Neuronal stem cell (in vitro differentiated cells): ENCODE measurements at regions not wholly inside any gene's neighbourhood (a gene's known extent, or its start where the extent isn't known, plus 50 kb on each side); places are given as distances from the start of the nearest gene placed in this dataset.
A peak's percentile ranks its signal among the peaks of the same experiment; 100 is the strongest.

Source experiments
- DNase-seq: peaks from one replicate; pipeline ENCODE4 v3.0.0-alpha.2; 2013; ENCODE audit warnings: low spot score
- H2AFZ ChIP-seq: one replicate; pipeline ENCODE4 v1.6.1; 2013; ENCODE audit warnings: mild to moderate bottlenecking, low read length, inconsistent platforms
- H2AK5ac ChIP-seq: 2 replicates; pipeline ENCODE4 v1.6.1; 2013; ENCODE audit warnings: low read depth, mild to moderate bottlenecking, inconsistent platforms, low read length, moderate library complexity, mixed read lengths
- H2BK120ac ChIP-seq: 2 replicates; pipeline ENCODE4 v1.6.1; 2013; ENCODE audit warnings: low read depth, mild to moderate bottlenecking, inconsistent platforms, low read length, moderate library complexity, mixed read lengths
- H2BK12ac ChIP-seq: one replicate; pipeline ENCODE4 v1.6.1; 2013; ENCODE audit warnings: low read length, inconsistent platforms
- H2BK15ac ChIP-seq: 2 replicates; pipeline ENCODE4 v1.6.1; 2013; ENCODE audit warnings: mild to moderate bottlenecking, low read length, inconsistent platforms, mixed read lengths
- H2BK5ac ChIP-seq: one replicate; pipeline ENCODE4 v1.6.1; 2013; ENCODE audit warnings: inconsistent platforms, mild to moderate bottlenecking, low read length, moderate library complexity
- H3K14ac ChIP-seq: one replicate; pipeline ENCODE4 v1.6.1; 2013; ENCODE audit warnings: low read length, inconsistent platforms
- H3K18ac ChIP-seq: 2 replicates; pipeline ENCODE4 v1.6.1; 2013; ENCODE audit warnings: low read length, inconsistent platforms
- H3K23ac ChIP-seq: 2 replicates; pipeline ENCODE4 v1.6.1; 2013; ENCODE audit warnings: low read depth, mild to moderate bottlenecking, mixed read lengths, low read length, inconsistent platforms; ENCODE audit not compliant: poor library complexity
- H3K27ac ChIP-seq: replicated peaks from 3 replicates; pipeline ENCODE4 v1.5.1; 2013; ENCODE audit warnings: low read length, inconsistent platforms
- H3K27me3 ChIP-seq, 3 experiments: 2 replicates each; pipeline ENCODE4 v1.6.1; 2013; ENCODE audit warnings: low read length in 3 of 3, mild to moderate bottlenecking in 2 of 3, inconsistent platforms in 1 of 3, low read depth in 1 of 3, mixed read lengths in 1 of 3, moderate library complexity in 1 of 3; ENCODE audit not compliant: control insufficient read depth in 3 of 3, insufficient read depth in 3 of 3
- H3K36me3 ChIP-seq, 2 donors: replicated peaks in 1 of 2; 2 replicates each; pipeline ENCODE4 v1.6.1; 2013; ENCODE audit warnings: low read length in 2 of 2; ENCODE audit not compliant: control insufficient read depth in 2 of 2, insufficient read depth in 2 of 2
- H3K4ac ChIP-seq: 2 replicates; pipeline ENCODE4 v1.6.1; 2013; ENCODE audit warnings: inconsistent platforms, mild to moderate bottlenecking, low read length, moderate library complexity
- H3K4me1 ChIP-seq, 2 donors: 1 replicate in 1 of 2; 2 replicates in 1 of 2; pipeline ENCODE4 v1.6.1; 2013; ENCODE audit warnings: low read length in 2 of 2, low read depth in 1 of 2; ENCODE audit not compliant: control insufficient read depth in 2 of 2, insufficient read depth in 1 of 2
- H3K4me2 ChIP-seq: one replicate; pipeline ENCODE4 v1.6.1; 2013; ENCODE audit warnings: mild to moderate bottlenecking, low read length, inconsistent platforms; ENCODE audit not compliant: insufficient read depth, poor library complexity, severe bottlenecking
- H3K4me3 ChIP-seq, 2 donors: 2 replicates each; pipeline ENCODE4 v1.5.1; 2013; ENCODE audit warnings: low read length in 2 of 2, mild to moderate bottlenecking in 2 of 2, inconsistent platforms in 1 of 2, moderate library complexity in 1 of 2
- H3K79me1 ChIP-seq: one replicate; pipeline ENCODE4 v1.6.1; 2013; ENCODE audit warnings: low read depth, mild to moderate bottlenecking, inconsistent platforms, low read length, moderate library complexity
- H3K9ac ChIP-seq: one replicate; pipeline ENCODE4 v1.6.1; 2013; ENCODE audit warnings: mild to moderate bottlenecking, low read depth, low read length, inconsistent platforms; ENCODE audit not compliant: poor library complexity
- H3K9me3 ChIP-seq, 2 donors: replicated peaks in 1 of 2; 2 replicates each; pipeline versions ENCODE3 to v1.6.1; 2013; ENCODE audit warnings: low read length in 2 of 2, mild to moderate bottlenecking in 2 of 2, inconsistent platforms in 1 of 2, low read depth in 1 of 2, mixed read lengths in 1 of 2, moderate library complexity in 1 of 2; ENCODE audit not compliant: control insufficient read depth in 2 of 2, insufficient read depth in 1 of 2
- H4K8ac ChIP-seq: one replicate; pipeline ENCODE4 v1.6.1; 2013; ENCODE audit warnings: low read depth, mild to moderate bottlenecking, inconsistent platforms, low read length, moderate library complexity
- H4K91ac ChIP-seq: one replicate; pipeline ENCODE4 v1.6.1; 2013; ENCODE audit warnings: low read length, low read depth, mild to moderate bottlenecking, inconsistent platforms; ENCODE audit not compliant: poor library complexity
- WGBS, 2 donors: extraction: QIAGEN DNeasy Blood & Tissue Kit; methylation state at CpG; one replicate each; pipeline ENCODE4 v1.1.7; 2013; ENCODE audit warnings: missing lambda C conversion rate in 2 of 2, mixed read lengths in 1 of 2; ENCODE audit not compliant: insufficient read length in 2 of 2, insufficient replicate concordance in 1 of 2; ENCODE audit errors: extremely low coverage in 2 of 2; 5-methylcytosine and 5-hydroxymethylcytosine counted together

DNA sequence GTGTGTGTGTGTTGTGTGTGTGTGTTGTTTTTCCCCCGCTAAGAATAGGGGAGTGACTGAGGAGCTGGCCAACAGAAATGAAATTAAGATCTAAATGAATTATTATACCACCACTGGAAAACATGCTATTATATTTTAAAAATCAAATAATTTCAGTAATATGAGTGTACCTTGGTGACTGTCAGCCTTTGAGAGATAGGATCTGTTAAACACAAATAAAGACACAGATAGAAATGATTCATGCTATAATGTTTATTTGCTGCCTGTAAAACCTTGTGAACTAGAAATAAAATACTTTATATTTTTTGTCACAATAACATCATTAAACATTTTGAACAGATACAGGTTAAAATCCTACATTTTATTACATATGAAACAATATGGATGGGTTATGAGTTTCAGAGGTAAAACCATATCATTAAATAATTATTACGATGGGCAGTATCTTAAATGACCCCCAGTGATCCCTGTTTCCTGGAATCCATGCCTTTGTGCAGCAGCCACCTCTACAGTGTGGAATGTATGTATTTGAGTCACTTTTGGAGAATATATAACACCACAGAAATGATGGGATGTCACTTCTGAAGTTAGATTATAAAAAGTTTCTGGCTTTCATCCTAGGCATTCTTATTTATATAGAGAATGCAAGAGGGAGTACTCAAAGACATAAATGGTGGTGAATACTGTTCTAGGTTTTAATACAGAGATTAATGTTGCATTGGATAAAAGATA, 617.2 kb downstream of the CDH18 start:
- Histone ChIP-seq H3K4me1 (peaks cover 4 to 7% of the 10 kb centered on the region in 2 donors), H3K27me3 (no peaks in the 10 kb centered on the region), H4K8ac (no peak overlapping the region), H3K9me3 (no peaks in the 10 kb centered on the region), H2BK12ac (no peak overlapping the region), H3K4me2 (no peak overlapping the region), H3K9ac (no peak overlapping the region), H4K91ac (no peak overlapping the region), H3K27ac (no peak overlapping the region), H3K14ac (no peak overlapping the region), H2BK120ac (no peak overlapping the region), H2BK15ac (no peak overlapping the region), H2AFZ (peak overlapping the region; percentile 22), H3K23ac (no peak overlapping the region), H3K79me1 (no peaks in the 10 kb centered on the region), H2BK5ac (no peak overlapping the region), H3K18ac (no peak overlapping the region), H3K36me3 (no peaks in the 10 kb centered on the region), H2AK5ac (no peak overlapping the region), H3K4me3 (no peak overlapping the region), H3K4ac (no peak overlapping the region)
- no CpG with 5 or more reads among the region's 2 CpGs for WGBS, 2 donors
- DNase-seq: no peak

DNA sequence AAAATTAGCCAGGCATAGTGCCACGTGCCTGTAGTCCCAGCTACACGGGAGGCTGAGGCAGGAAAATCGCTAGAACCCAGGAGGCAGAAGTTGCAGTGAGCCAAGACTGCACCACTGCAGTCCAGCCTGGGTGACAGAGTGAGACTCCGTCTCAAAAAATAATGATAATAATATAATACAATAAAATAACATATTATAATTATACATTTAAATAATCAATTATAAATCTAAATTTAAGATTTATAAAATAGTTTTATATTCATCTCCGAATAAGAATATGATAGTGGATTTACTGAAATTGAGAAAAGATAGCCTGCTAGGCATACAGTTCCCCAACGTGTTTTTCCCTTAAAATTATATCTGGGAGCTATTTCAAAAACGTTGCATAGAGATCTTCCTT, 599.6 kb downstream of the CDH18 start:
- no peak overlapping the region for H2BK12ac ChIP-seq
- H3K27ac ChIP-seq: no peak overlapping the region
- no peak overlapping the region for H4K8ac ChIP-seq
- no peak overlapping the region for H2BK5ac ChIP-seq
- no peak overlapping the region for H3K14ac ChIP-seq
- H3K79me1 ChIP-seq: no peaks in the 10 kb centered on the region
- no peak overlapping the region for H3K4me2 ChIP-seq
- no peaks in the 10 kb centered on the region for H3K36me3 ChIP-seq
- no peak overlapping the region for H3K23ac ChIP-seq
- H3K27me3 ChIP-seq: no peaks in the 10 kb centered on the region
- H2BK120ac ChIP-seq: no peak overlapping the region
- H4K91ac ChIP-seq: no peak overlapping the region
- no peaks in the 10 kb centered on the region for H3K9me3 ChIP-seq
- H3K4ac ChIP-seq: no peak overlapping the region
- no peaks in the 10 kb centered on the region for H3K4me1 ChIP-seq
- H2AFZ ChIP-seq: no peak overlapping the region
- H3K4me3 ChIP-seq: no peak overlapping the region
- no peak for DNase-seq
- WGBS, 2 donors: no CpG with 5 or more reads among the region's 7 CpGs
- no peak overlapping the region for H2BK15ac ChIP-seq
- H3K18ac ChIP-seq: no peak overlapping the region
- H2AK5ac ChIP-seq: no peak overlapping the region
- no peak overlapping the region for H3K9ac ChIP-seq

DNA sequence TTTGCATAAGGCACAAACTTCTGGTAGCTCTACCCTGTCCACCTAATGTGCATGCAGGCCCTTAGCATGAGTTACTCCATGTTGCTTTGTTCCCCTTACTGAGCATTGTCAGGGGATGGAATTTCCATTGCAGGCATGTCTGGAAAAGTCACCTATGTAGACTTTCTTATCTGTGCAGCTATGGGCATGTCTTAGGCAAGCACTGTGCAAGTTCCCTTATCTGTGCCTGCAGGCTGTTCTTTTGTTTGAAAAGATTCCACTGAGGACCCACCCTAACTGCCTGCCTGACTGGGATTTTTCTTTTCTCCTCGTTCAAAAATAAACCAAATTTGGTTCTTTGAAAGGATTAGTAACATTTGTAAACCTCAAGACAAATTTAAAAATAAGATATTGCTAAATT, 587.0 kb downstream of the CDH18 start:
- Histone ChIP-seq H3K14ac (no peak overlapping the region), H3K4me3 (no peak overlapping the region)
- no peak for DNase-seq

DNA sequence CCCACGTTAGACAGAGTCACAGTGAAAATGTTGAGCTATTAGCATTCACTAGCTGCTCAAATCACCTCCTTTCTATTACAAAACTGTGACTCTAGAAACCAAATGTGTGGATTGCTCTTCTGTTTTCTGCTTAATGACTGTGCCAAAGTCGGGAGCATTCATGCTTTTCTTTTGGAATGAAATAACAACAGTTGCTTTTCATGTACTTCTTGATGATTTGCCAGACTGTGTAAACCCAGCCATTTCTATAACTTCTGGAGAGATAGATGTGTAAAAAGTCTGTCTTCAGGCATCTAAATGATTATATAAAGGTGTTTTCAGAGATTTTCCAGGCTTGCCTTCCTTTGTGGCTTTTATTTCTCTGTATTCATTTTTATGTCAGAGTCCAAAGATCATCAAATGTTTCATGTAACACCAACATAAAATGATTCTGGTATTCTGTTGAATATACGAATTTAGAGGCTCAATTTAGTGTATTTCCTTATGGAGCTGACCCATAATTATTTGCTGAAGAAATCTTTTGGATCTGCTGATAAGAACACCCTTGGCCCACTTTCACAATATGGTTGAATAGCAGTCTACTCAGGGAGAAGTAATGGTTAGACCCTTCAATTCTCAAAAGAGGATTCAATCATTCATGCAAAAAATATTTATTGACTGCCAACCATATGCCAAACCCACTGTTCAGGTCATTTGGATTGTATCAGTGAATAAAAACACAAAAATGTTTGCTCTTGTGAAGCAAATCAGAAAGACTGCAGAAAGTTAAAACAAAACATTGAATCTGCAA, 581.2 kb downstream of the CDH18 start:
- H2BK12ac ChIP-seq: no peak overlapping the region
- H3K9ac ChIP-seq: no peak overlapping the region
- H4K91ac ChIP-seq: no peak overlapping the region
- H2BK120ac ChIP-seq: no peak overlapping the region
- H3K79me1 ChIP-seq: no peaks in the 10 kb centered on the region
- no peak overlapping the region for H2AK5ac ChIP-seq
- no peak overlapping the region for H2BK15ac ChIP-seq
- H3K4ac ChIP-seq: no peak overlapping the region
- H3K4me1 ChIP-seq: no peaks in the 10 kb centered on the region
- H3K36me3 ChIP-seq: no peaks in the 10 kb centered on the region
- H3K9me3 ChIP-seq: no peaks in the 10 kb centered on the region
- H3K14ac ChIP-seq: no peak overlapping the region
- no peak overlapping the region for H2BK5ac ChIP-seq
- DNase-seq: no peak
- no peak overlapping the region for H3K4me3 ChIP-seq
- H3K27ac ChIP-seq: no peak overlapping the region
- no peak overlapping the region for H3K18ac ChIP-seq
- WGBS, 2 donors: no CpG with 5 or more reads among the region's 3 CpGs
- H3K27me3 ChIP-seq: no peaks in the 10 kb centered on the region
- H3K4me2 ChIP-seq: no peak overlapping the region
- H3K23ac ChIP-seq: no peak overlapping the region
- no peak overlapping the region for H4K8ac ChIP-seq
- H2AFZ ChIP-seq: peak overlapping the region; percentile 57

More for the DNA sequence above, 587.0 kb downstream of the CDH18 start:
- H3K36me3 ChIP-seq: no peaks in the 10 kb centered on the region
- H3K4me2 ChIP-seq: no peak overlapping the region
- no peak overlapping the region for H3K9ac ChIP-seq
- no peak overlapping the region for H4K8ac ChIP-seq
- H3K79me1 ChIP-seq: no peaks in the 10 kb centered on the region
- H3K4me1 ChIP-seq: no peaks in the 10 kb centered on the region
- H2AK5ac ChIP-seq: no peak overlapping the region
- no CpG with 5 or more reads among the region's 1 CpG for WGBS, 2 donors
- no peak overlapping the region for H2BK5ac ChIP-seq
- no peak overlapping the region for H3K18ac ChIP-seq
- H3K27me3 ChIP-seq: no peaks in the 10 kb centered on the region
- H3K27ac ChIP-seq: no peak overlapping the region
- no peak overlapping the region for H4K91ac ChIP-seq
- H2AFZ ChIP-seq: peak overlapping the region; percentile 56
- H3K4ac ChIP-seq: no peak overlapping the region
- H2BK12ac ChIP-seq: no peak overlapping the region
- no peak overlapping the region for H2BK120ac ChIP-seq
- no peak overlapping the region for H3K23ac ChIP-seq
- no peak overlapping the region for H2BK15ac ChIP-seq
- peaks cover 0 to 4% of the 10 kb centered on the region in 2 donors for H3K9me3 ChIP-seq
